DOHH2 (cell line): ENCODE measurements at regions not wholly inside any gene's neighbourhood (a gene's known extent, or its start where the extent isn't known, plus 50 kb on each side); places are given as distances from the start of the nearest gene placed in this dataset.

Experiments
- EZH2phosphoT487 ChIP-seq: fragments of 200-600 bp; sonication (generic); IDR thresholded peaks from 2 replicates; pipeline ENCODE4 v1.6.1; 2017; ENCODE audit warnings: borderline replicate concordance, mild to moderate bottlenecking, antibody characterized with exemption, low read length, moderate library complexity, mixed read lengths
- TF ChIP-seq, protein P1 (sequence below): fragments of 200-600 bp; sonication (generic); IDR thresholded peaks from one replicate; pipeline ENCODE4 v1.5.1; 2014; ENCODE audit warnings: antibody characterized with exemption, mild to moderate bottlenecking, low read depth, low read length; ENCODE audit not compliant: poor library complexity, severe bottlenecking

DNA sequence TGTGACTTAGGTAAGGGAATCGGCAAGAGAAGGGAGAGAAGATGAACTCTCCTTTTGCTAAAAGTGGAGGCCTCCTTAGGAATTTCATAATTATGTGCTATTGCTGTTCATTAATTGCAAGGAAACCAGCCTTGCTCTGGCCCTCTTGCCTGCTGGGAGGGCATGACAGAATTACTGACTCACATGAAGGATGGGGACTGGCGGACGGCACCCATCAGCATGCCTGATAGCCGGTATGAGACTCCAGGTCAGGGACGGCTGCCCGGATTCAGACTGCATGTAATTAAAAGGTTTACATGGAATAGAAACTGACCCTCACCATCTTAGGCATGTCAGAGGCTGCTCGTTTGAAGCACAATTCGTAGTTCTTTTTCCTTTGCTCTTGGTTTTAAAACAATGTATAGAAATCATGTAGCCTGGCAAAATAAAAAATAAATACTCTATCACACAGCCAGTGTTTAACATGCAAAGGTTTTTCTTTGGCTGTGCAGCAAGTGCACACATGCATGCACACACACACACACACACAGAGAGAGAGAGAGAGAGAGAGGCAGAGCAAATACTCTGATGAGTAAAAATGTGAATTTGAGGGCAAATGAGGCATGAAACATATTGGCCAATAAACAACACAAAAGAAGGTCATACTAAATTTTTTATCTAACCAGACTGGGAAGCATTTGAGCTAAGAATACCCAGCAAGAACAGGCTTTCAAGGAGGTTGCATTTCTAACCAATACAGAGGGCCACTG, 82.7 kb downstream of the FOXB1 start:
- TF ChIP-seq, protein P1, sequence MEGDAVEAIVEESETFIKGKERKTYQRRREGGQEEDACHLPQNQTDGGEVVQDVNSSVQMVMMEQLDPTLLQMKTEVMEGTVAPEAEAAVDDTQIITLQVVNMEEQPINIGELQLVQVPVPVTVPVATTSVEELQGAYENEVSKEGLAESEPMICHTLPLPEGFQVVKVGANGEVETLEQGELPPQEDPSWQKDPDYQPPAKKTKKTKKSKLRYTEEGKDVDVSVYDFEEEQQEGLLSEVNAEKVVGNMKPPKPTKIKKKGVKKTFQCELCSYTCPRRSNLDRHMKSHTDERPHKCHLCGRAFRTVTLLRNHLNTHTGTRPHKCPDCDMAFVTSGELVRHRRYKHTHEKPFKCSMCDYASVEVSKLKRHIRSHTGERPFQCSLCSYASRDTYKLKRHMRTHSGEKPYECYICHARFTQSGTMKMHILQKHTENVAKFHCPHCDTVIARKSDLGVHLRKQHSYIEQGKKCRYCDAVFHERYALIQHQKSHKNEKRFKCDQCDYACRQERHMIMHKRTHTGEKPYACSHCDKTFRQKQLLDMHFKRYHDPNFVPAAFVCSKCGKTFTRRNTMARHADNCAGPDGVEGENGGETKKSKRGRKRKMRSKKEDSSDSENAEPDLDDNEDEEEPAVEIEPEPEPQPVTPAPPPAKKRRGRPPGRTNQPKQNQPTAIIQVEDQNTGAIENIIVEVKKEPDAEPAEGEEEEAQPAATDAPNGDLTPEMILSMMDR = no peak
- no peak for TF ChIP-seq EZH2phosphoT487
